GM20000 (cell line): ENCODE measurements at regions not wholly inside any gene's neighbourhood (a gene's known extent, or its start where the extent isn't known, plus 50 kb on each side); places are given as distances from the start of the nearest gene placed in this dataset.

Source experiments
- DNase-seq: peaks from one replicate; pipeline ENCODE4 v3.0.0; 2012; ENCODE audit warnings: low spot score
- CTCF ChIP-seq: IDR thresholded peaks from 2 replicates; pipeline ENCODE4 v1.5.1; 2012; ENCODE audit warnings: mild to moderate bottlenecking, control low read depth; ENCODE audit errors: extremely low read depth, missing control alignments

- no peak for TF ChIP-seq CTCF
- no peak for DNase-seq
Measured at GRCh38 chr11:114818382-114818781, 140.1 kb downstream of the NXPE2 start.

DNA sequence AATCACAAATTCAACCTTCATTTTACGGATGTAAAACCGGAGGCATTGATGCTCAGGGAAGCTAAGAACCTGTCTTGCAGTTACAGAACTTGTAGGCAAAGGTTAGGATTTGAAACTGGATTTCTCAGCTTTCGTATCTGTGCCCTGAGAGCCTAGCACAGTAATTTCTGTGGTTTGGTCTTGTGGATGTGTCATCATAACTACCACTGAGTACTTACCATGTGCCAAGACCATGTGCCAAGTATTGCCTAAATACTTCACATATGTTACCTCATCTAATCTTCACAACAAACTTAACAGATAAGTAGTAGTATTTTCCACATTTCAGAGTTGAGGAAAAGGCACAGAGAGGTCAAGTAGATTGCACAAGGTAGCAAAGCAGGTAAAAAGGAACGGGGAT is 140.7 kb downstream of the NXPE2 start:
- DNase-seq, result no peak
- TF ChIP-seq CTCF, result no peak

DNA sequence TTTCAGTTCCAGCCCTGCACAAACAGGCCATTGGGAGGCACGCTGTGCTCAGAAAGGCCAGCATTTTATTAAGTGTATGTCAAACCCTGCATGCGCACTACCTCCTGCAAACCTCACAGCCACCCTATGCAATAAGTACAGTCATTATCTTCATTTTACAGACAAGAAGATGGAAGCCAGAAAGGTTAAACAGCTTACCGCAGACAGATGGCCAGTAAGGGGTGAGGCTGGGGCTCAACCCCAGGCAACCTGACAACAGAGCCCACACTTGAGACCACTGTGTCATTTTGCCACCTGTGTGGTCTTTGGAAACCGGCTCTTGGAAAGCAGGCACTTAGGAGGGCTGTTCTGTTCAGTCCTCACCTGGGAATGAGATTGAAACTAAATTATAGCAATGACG is 142.3 kb downstream of the NXPE2 start:
- no peak for TF ChIP-seq CTCF
- no peak for DNase-seq

DNA sequence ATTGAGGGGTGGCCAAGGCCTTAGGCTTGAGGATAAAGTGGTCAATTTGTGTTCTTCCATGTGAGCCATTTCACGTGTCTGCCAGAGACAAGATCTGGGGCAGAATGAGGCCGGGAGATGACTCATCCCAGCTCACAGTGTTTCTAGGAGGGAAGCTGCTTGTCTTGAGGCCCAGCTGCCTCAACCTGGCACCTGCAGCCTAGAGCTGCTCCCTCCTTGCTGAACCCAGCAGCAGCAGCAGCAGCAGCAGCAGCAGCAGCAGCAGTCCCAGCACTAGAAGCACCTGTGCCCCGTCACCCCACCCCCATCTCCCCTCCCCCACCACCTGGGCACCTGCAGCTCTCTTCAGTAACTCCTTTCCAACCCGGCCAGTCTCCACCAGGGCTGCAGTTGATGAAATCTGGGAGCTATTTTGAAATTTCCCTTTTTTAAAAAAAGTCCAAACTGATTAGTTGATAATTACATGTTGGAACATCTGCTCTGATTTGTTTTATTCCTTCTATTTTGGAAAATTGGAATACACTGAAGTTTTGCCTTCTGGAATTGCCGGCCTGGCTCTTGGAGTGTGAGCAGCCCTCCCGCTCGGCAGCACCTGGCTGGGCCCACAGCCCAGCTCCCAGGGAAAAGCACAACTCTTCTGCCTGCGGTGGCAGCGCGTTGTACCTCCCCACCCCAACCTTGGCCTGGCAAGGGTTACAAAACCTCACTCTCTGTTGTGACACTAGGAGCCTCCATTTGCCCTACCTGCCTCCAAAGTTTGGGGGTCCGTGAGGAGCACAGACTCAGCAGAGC is 143.5 kb downstream of the NXPE2 start:
- DNase-seq, result no peak
- no peak for TF ChIP-seq CTCF

GRCh38 chr11:114826910-114827442 is 148.6 kb downstream of the NXPE2 start:
- no peak for TF ChIP-seq CTCF
- DNase-seq, result no peak

- DNase-seq, result no peak
- TF ChIP-seq CTCF, result no peak
Measured at GRCh38 chr11:114827736-114828135, 149.4 kb downstream of the NXPE2 start.

DNA sequence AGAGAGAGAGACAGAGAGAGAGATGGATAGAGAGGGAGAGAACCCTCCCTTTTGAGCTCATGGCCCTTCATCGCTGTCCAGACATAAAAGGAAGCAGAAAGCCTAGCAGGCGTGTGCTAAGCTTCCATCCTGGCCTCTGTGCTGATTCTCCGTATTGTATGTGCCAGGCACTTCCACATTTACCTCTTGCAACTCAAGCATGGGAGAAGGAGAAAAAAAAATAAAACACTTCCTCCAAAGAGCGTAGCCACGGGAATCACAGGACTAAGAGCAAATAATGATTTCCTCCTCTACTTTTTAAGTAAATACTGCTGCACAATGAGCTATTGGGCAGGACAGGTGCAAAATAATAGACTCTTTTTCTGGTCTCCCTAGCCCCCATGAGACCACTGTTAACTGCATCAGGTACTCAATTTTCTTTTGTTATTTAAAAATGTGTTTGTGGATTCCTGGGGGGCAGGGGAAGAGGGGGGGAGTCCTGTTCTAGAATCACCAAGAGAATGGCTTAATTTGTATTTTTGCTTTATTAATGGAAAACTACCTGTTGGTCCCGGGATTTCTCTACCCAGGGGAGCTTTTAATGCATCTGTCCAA is 154.3 kb downstream of the NXPE2 start:
- no peak for DNase-seq
- no peak for TF ChIP-seq CTCF
